SK-N-SH (cell line): ENCODE measurements at regions not wholly inside any gene's neighbourhood (a gene's known extent, or its start where the extent isn't known, plus 50 kb on each side); places are given as distances from the start of the nearest gene placed in this dataset.

ENCODE experiments used
- NRF1 ChIP-seq: IDR thresholded peaks from 2 replicates; pipeline ENCODE4 v1.6.1; 2012; ENCODE audit warnings: low read depth, mild to moderate bottlenecking, low read length
- POLR2AphosphoS5 ChIP-seq: IDR thresholded peaks from 2 replicates; pipeline ENCODE4 v1.6.1; 2012; ENCODE audit warnings: low read depth, low read length
- RCOR1 ChIP-seq: fragments of 150-350 bp; IDR thresholded peaks from 2 replicates; pipeline ENCODE4 v1.6.1; 2017; ENCODE audit warnings: antibody characterized with exemption, low read length
- YY1 ChIP-seq: IDR thresholded peaks from 2 replicates; pipeline ENCODE4 v1.4.0; 2012; ENCODE audit warnings: low read depth, mild to moderate bottlenecking
- TF ChIP-seq, protein P1 (sequence below): fragments of 150-350 bp; IDR thresholded peaks from 2 replicates; pipeline ENCODE4 v1.6.1; 2016; ENCODE audit warnings: mild to moderate bottlenecking, low read depth, low read length
- TF ChIP-seq, protein P2 (sequence below): fragments of 200-600 bp; sonication (generic); IDR thresholded peaks from 2 replicates; pipeline ENCODE4 v1.6.1; 2017; ENCODE audit warnings: antibody characterized with exemption, mild to moderate bottlenecking, moderate library complexity

DNA sequence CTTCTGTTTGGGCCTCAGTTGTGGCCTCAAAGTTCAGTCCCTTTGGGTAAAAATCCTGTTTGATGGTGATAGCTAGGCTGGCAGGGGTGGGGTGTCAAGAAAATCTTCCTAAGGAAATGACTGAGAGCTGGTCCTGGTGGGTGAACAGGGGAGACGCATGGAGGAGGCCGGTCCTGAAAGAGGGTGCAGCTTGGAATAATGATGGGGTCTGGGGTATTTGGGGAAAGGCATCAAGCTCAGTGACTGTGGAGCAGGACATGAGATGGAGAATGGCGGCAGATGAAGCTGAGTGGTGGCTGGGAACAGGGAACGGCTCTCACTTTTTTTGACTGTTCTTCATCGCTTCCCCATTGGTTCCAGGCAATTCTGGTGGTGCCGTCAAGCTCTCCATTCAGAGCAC lies 140.7 kb upstream of the PKDCC start:
- TF ChIP-seq NRF1 (no peak), POLR2AphosphoS5 (no peak), RCOR1 (no peak), YY1 (no peak)
- TF ChIP-seq, protein P1, sequence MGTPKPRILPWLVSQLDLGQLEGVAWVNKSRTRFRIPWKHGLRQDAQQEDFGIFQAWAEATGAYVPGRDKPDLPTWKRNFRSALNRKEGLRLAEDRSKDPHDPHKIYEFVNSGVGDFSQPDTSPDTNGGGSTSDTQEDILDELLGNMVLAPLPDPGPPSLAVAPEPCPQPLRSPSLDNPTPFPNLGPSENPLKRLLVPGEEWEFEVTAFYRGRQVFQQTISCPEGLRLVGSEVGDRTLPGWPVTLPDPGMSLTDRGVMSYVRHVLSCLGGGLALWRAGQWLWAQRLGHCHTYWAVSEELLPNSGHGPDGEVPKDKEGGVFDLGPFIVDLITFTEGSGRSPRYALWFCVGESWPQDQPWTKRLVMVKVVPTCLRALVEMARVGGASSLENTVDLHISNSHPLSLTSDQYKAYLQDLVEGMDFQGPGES, result no peak
- TF ChIP-seq, protein P2, sequence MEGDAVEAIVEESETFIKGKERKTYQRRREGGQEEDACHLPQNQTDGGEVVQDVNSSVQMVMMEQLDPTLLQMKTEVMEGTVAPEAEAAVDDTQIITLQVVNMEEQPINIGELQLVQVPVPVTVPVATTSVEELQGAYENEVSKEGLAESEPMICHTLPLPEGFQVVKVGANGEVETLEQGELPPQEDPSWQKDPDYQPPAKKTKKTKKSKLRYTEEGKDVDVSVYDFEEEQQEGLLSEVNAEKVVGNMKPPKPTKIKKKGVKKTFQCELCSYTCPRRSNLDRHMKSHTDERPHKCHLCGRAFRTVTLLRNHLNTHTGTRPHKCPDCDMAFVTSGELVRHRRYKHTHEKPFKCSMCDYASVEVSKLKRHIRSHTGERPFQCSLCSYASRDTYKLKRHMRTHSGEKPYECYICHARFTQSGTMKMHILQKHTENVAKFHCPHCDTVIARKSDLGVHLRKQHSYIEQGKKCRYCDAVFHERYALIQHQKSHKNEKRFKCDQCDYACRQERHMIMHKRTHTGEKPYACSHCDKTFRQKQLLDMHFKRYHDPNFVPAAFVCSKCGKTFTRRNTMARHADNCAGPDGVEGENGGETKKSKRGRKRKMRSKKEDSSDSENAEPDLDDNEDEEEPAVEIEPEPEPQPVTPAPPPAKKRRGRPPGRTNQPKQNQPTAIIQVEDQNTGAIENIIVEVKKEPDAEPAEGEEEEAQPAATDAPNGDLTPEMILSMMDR, result no peak
